Epidermal melanocyte (primary cell): ENCODE measurements at regions not wholly inside any gene's neighbourhood (a gene's known extent, or its start where the extent isn't known, plus 50 kb on each side); places are given as distances from the start of the nearest gene placed in this dataset.
"Not testable (repeated sequence)": the region's sequence is repeated elsewhere in the genome, so short reads cannot be mapped to it uniquely, and the experiment has no call there.

Experiments used
- DNase-seq: peaks from one replicate; pipeline ENCODE4 v3.0.0; 2011; ENCODE audit warnings: low spot score; ENCODE audit not compliant: insufficient read length

GRCh38 chr4:19177616-19178015, 1074.1 kb upstream of the SLIT2 start:
- DNase-seq = no peak

- DNase-seq = no peak
Measured at GRCh38 chr4:19171832-19172231, 1079.9 kb upstream of the SLIT2 start.

GRCh38 chr4:19167311-19167710, 1084.4 kb upstream of the SLIT2 start:
- DNase-seq = no peak

GRCh38 chr4:19164334-19164733, 1087.4 kb upstream of the SLIT2 start:
- DNase-seq = no peak

GRCh38 chr4:19159874-19160273, 1091.8 kb upstream of the SLIT2 start:
- no peak for DNase-seq

GRCh38 chr4:19158107-19158809, 1093.4 kb upstream of the SLIT2 start:
- DNase-seq = no peak

GRCh38 chr4:19156786-19157185, 1094.9 kb upstream of the SLIT2 start:
- no peak for DNase-seq

GRCh38 chr4:19155568-19155967, 1096.1 kb upstream of the SLIT2 start:
- no peak for DNase-seq

GRCh38 chr4:19154267-19154666, 1097.4 kb upstream of the SLIT2 start:
- not testable (repeated sequence) for DNase-seq

GRCh38 chr4:19152264-19152663, 1099.4 kb upstream of the SLIT2 start:
- DNase-seq = no peak

- no peak for DNase-seq
Measured at GRCh38 chr4:19151684-19152083, 1100.0 kb upstream of the SLIT2 start.

- DNase-seq = no peak
Measured at GRCh38 chr4:19146038-19146437, 1105.7 kb upstream of the SLIT2 start.

GRCh38 chr4:19135895-19136633, 1114.5 kb upstream of the LCORL start:
- DNase-seq = no peak

GRCh38 chr4:19134685-19135084, 1113.1 kb upstream of the LCORL start:
- DNase-seq = no peak

- DNase-seq = no peak
Measured at GRCh38 chr4:19133315-19133714, 1111.8 kb upstream of the LCORL start.

GRCh38 chr4:19130866-19131265, 1109.3 kb upstream of the LCORL start:
- DNase-seq = no peak

- DNase-seq = no peak
Measured at GRCh38 chr4:19128176-19128575, 1106.6 kb upstream of the LCORL start.

- DNase-seq = no peak
Measured at GRCh38 chr4:19126903-19127302, 1105.3 kb upstream of the LCORL start.

GRCh38 chr4:19123681-19124080, 1102.1 kb upstream of the LCORL start:
- DNase-seq = no peak

- DNase-seq = no peak
Measured at GRCh38 chr4:19119904-19120560, 1098.5 kb upstream of the LCORL start.

GRCh38 chr4:19117022-19117421, 1095.5 kb upstream of the LCORL start:
- DNase-seq = no peak

GRCh38 chr4:19104176-19104575, 1082.6 kb upstream of the LCORL start:
- no peak for DNase-seq
